Spleen (tissue), 7 donors: ENCODE measurements at regions not wholly inside any gene's neighbourhood (a gene's known extent, or its start where the extent isn't known, plus 50 kb on each side); places are given as distances from the start of the nearest gene placed in this dataset.

Experiments
- CTCF ChIP-seq, 11 experiments: fragments of 200-600 bp in 7 of 11; fragments of 450-650 bp in 4 of 11; sonication (generic) in 4 of 11; IDR thresholded peaks in 8 of 11; conservative IDR thresholded peaks in 3 of 11; 1 replicate in 7 of 11; 2 replicates in 4 of 11; pipeline versions ENCODE4 v1.4.0 to v1.8.0; 2016 to 2021; ENCODE audit warnings: antibody characterized with exemption in 11 of 11, inconsistent platforms in 4 of 11, mild to moderate bottlenecking in 1 of 11
- POLR2A ChIP-seq, 3 donors: fragments of 450-650 bp; IDR thresholded peaks; one replicate each; pipeline ENCODE4 v1.5.1; 2017; ENCODE audit warnings: antibody characterized with exemption in 3 of 3, mild to moderate bottlenecking in 1 of 3
- POLR2AphosphoS5 ChIP-seq, 3 donors: sonication (generic); formaldehyde crosslinking; IDR thresholded peaks; one replicate each; pipeline ENCODE4 v1.5.1; 2017; ENCODE audit warnings: antibody characterized with exemption in 3 of 3
- donor health status: DM: no; HTN: no; CAD: no; lungs with moderate emphysema.
- donor health status: DM: no; HTN: no; CAD: no.
- donor health status: DM: no; HTN: no; CAD: no.

GRCh38 chr16:49181791-49182518 lies 99.7 kb downstream of the CBLN1 start:
- TF ChIP-seq POLR2AphosphoS5 (IDR thresholded peaks at IDR 0.05) (no peak), CTCF (IDR thresholded peaks at IDR 0.05 in 8 of 11, conservative IDR thresholded peaks at IDR 0.05 in 3 of 11) (no peak), POLR2A (IDR thresholded peaks at IDR 0.05) (no peak)
